GM12864 (cell line): ENCODE measurements at regions not wholly inside any gene's neighbourhood (a gene's known extent, or its start where the extent isn't known, plus 50 kb on each side); places are given as distances from the start of the nearest gene placed in this dataset.

Experiments
- DNase-seq: peaks from one replicate; pipeline ENCODE4 v3.0.0-alpha.2; 2011; ENCODE audit warnings: low read depth
- H3K4me3 ChIP-seq: 2 replicates; pipeline ENCODE4 v1.5.1; 2011; ENCODE audit warnings: mild to moderate bottlenecking, low read depth, low read length, control low read depth
- TF ChIP-seq, protein P1 (sequence below): IDR thresholded peaks from 2 replicates; pipeline ENCODE4 v1.5.1; 2011; ENCODE audit warnings: low read depth, mild to moderate bottlenecking, moderate library complexity, low read length, control low read depth, inconsistent platforms; ENCODE audit errors: missing control alignments

DNA sequence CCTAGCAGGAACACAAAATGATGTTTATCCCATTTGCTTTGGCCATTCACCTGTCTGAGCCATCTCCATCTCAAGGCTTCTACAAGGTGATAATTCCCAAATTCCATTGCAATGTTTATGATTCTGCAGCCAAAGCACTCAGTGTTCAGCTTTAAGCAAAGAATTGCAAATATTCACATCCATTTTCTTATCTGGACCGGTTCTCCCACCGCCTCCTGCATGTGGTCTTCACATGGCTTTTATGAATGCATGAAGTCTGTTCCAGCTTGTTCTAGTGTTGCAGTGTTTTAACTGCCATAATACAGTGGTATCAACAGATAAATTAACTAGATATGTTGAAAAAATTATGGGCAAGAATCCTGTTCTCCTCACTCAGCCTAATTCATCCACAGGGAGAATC lies 443.0 kb upstream of the KLF4 start:
- H3K4me3 ChIP-seq = no peak overlapping the region
- TF ChIP-seq, protein P1, sequence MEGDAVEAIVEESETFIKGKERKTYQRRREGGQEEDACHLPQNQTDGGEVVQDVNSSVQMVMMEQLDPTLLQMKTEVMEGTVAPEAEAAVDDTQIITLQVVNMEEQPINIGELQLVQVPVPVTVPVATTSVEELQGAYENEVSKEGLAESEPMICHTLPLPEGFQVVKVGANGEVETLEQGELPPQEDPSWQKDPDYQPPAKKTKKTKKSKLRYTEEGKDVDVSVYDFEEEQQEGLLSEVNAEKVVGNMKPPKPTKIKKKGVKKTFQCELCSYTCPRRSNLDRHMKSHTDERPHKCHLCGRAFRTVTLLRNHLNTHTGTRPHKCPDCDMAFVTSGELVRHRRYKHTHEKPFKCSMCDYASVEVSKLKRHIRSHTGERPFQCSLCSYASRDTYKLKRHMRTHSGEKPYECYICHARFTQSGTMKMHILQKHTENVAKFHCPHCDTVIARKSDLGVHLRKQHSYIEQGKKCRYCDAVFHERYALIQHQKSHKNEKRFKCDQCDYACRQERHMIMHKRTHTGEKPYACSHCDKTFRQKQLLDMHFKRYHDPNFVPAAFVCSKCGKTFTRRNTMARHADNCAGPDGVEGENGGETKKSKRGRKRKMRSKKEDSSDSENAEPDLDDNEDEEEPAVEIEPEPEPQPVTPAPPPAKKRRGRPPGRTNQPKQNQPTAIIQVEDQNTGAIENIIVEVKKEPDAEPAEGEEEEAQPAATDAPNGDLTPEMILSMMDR = no peak

DNA sequence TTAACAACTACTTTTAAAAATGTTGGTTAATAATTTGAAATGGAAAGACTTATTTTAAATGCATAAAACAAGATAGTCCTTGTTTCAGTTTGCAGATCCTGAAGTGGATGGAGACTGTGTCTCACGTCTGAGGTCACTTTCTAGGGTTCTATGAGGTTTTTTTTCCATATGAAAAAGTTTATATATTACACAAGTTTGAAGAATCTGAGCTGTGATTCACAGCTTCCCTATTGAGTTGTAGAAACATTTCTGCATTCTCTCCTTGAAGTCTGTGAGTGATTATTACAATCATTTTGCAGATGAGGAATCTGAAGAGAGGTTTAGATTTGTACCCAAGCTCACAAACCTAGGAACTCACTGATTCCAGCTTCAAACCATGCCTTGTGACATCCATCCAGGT lies 442.5 kb upstream of the KLF4 start:
- DNase-seq = no peak
- H3K4me3 ChIP-seq = no peak overlapping the region
- TF ChIP-seq, protein P1 = no peak

More for the DNA sequence above, 443.0 kb upstream of the KLF4 start:
- no peak for DNase-seq

DNA sequence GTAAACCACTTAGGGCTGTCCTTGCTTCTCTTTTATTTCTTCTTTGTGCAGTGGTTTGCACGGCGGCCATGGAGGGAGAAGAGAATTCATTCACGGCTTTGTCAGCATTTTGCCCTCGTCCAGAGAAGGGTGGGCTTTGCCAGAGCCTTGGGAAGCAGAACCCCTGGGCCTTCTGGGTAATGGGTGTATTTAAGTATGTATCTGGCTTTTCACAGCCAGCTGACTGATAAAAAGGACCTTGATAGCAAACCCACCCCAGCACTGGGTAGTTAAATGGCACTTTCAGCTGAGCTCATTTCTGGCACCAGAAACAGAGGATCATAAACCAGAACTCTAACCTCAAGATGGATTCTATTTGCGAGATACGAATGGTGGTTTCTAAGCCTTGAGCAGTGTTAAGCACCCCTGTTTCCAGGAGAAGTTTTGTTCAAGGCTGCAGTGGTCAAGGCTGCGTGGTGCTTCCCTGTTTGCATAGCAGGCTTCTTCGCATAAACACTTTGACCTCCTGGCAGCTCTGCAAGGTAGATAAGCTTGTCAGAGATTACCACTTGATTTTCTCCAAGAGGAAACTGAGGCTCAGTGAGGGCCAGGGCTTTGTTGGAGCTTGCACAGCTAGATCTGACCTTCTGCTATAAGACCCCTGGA lies 441.6 kb upstream of the KLF4 start:
- TF ChIP-seq, protein P1 = no peak
- no peak overlapping the region for H3K4me3 ChIP-seq

DNA sequence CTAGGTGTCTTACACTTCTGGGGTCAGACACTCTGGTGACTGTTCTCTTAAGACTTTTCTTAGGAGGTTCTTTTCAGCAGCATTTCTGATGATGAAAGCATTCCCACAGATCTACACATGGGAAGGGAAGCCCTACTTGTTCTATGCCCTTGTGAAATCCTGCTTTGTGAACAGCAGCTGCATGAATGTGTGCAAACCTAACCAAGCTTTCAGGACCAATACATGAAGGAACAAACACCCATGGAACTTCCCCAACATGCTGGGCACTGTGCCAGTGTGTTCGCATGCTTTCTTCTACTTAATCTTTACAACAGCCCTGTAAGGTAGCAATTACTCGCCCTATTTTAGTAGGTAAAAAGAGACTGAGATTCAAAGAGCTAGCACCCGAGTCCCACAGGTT lies 439.9 kb upstream of the KLF4 start:
- no peak for DNase-seq
- TF ChIP-seq, protein P1 = no peak
- no peak overlapping the region for H3K4me3 ChIP-seq

More for the DNA sequence above, 441.6 kb upstream of the KLF4 start:
- DNase-seq = no peak

DNA sequence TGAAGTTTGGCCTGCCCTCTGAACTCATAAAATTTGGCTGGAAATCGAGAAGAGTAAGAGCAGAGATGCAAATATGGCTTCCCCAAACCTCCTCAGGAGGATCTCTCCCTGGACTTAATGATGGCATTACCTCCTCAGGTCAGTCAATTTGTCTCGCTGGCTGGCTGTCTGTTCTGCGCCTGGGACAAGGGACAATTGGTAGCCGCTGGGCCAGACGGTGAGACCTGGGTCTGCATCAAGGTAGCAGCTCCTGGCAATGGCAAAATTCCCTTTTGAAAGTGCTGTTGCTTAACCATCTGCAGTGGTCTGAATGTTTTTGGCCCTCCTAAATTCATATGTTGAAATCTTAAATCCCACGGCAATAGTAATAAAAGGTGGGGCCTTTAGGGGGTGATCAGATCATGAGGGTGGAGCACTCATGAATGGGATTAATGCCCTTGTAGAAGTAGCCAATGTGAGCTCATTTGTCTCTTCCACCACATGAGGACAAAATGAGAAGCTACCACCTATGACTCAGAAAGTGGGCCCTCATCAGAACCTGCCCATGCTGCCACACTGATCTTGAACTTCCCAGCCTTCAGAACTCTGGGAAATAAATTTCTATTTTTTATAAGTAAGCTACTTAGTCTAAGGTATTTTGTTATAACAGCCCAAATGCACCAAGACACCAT lies 439.3 kb upstream of the KLF4 start:
- no peak for DNase-seq
- TF ChIP-seq, protein P1 = no peak
- H3K4me3 ChIP-seq = no peak overlapping the region

DNA sequence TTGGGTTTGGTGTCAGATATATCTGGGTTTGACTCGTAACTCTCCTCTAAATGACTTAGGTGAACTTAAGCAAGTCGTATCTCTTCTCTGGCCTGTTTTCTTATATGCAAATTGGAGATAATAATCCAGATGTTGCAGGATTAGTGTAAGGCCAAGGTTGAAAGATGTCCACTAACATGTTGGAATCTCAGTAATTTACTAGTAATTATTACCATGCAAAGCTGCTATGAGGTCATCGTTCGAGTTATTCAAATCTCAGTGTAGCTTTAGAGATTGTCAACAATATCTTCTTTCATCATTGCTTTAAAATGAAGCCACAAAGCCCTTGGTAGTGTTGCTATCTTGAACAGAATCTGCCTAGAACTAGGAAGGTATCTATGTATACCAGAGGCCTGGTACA lies 437.7 kb upstream of the KLF4 start:
- no peak overlapping the region for H3K4me3 ChIP-seq
- TF ChIP-seq, protein P1 = no peak
- DNase-seq = no peak
